Activated CD8-positive, alpha-beta T cell treated with anti-CD3 and anti-CD28 coated beads for 36 hours (primary cell): ENCODE measurements at regions not wholly inside any gene's neighbourhood (a gene's known extent, or its start where the extent isn't known, plus 50 kb on each side); places are given as distances from the start of the nearest gene placed in this dataset.

ENCODE experiments used
- ATAC-seq: fragments of 200-7000 bp; cut with Tn5 transposase; one replicate; pipeline ENCODE4 v1.10.0; 2021; ENCODE audit warnings: mild to moderate bottlenecking, moderate library complexity
- CTCF ChIA-PET: fragments of 350-600 bp; sonication (Branson Sonifier 250); formaldehyde crosslinking; loops from one replicate; lab custom pipeline; 2021; ENCODE audit warnings: antibody characterized with exemption; lab: Charles Lee
- POLR2A ChIA-PET: fragments of 350-600 bp; sonication (Branson Sonifier 250); formaldehyde crosslinking; loops from one replicate; lab custom pipeline; 2021; ENCODE audit warnings: antibody characterized with exemption; lab: Charles Lee
- DNase-seq: peaks from one replicate; pipeline ENCODE4 v3.0.0-alpha.2; 2020
- H3K27ac Mint-ChIP-seq: one replicate; pipeline ENCODE4 v1.8.0; 2021; ENCODE audit warnings: mild to moderate bottlenecking, mixed read lengths
- H3K27me3 Mint-ChIP-seq: one replicate; pipeline ENCODE4 v1.8.0; 2021; ENCODE audit warnings: mixed read lengths
- H3K36me3 Mint-ChIP-seq: one replicate; pipeline ENCODE4 v1.8.0; 2021; ENCODE audit warnings: low read depth, mixed read lengths
- H3K4me1 Mint-ChIP-seq: one replicate; pipeline ENCODE4 v1.8.0; 2021; ENCODE audit warnings: low read depth, mixed read lengths
- H3K4me3 Mint-ChIP-seq: one replicate; pipeline ENCODE4 v1.8.0; 2021; ENCODE audit warnings: mild to moderate bottlenecking, moderate library complexity, mixed read lengths
- H3K9me3 Mint-ChIP-seq: one replicate; pipeline ENCODE4 v1.8.0; 2021; ENCODE audit warnings: mixed read lengths
- intact Hi-C: fragments of 100-400 bp; cut with micrococcal nuclease; formaldehyde crosslinking; loops from one replicate; pipeline ENCODE4 v1.10.0; 2022
- TF ChIP-seq, protein P1 (sequence below): fragments of 200-600 bp; IDR thresholded peaks from one replicate; pipeline ENCODE4 v1.8.0; 2022; ENCODE audit warnings: antibody characterized with exemption, mild to moderate bottlenecking

DNA sequence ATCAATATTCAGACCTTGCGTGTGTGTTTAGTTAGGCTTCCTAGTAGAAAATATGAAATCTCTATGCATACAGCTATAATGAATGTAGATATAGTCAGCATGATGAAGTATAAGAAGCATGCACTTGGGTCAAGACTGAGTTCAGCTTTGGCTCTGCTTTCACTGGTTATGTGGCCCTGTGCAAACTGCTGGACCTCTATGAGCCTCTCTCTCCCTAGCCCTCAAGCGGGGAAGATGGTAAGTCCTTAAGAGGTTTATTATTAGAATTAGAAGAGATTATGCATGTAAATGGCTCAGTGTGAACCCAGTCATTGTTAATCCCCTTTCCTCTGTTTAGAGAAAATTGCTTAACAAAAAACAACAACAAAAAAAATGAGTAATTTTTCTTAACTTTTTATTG, 178.8 kb upstream of the NXPH2 start:
- ATAC-seq = no peak
- intact Hi-C loops = no loop called here
- DNase-seq = no peak
- H3K9me3 Mint-ChIP-seq = peaks cover 3% of the 10 kb centered on the region
- no peaks in the 10 kb centered on the region for H3K36me3 Mint-ChIP-seq
- ChIA-PET POLR2A (no interaction called here), CTCF (no interaction called here)
- H3K4me1 Mint-ChIP-seq = no peaks in the 10 kb centered on the region
- TF ChIP-seq, protein P1, sequence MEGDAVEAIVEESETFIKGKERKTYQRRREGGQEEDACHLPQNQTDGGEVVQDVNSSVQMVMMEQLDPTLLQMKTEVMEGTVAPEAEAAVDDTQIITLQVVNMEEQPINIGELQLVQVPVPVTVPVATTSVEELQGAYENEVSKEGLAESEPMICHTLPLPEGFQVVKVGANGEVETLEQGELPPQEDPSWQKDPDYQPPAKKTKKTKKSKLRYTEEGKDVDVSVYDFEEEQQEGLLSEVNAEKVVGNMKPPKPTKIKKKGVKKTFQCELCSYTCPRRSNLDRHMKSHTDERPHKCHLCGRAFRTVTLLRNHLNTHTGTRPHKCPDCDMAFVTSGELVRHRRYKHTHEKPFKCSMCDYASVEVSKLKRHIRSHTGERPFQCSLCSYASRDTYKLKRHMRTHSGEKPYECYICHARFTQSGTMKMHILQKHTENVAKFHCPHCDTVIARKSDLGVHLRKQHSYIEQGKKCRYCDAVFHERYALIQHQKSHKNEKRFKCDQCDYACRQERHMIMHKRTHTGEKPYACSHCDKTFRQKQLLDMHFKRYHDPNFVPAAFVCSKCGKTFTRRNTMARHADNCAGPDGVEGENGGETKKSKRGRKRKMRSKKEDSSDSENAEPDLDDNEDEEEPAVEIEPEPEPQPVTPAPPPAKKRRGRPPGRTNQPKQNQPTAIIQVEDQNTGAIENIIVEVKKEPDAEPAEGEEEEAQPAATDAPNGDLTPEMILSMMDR = no peak
- H3K27me3 Mint-ChIP-seq = no peaks in the 10 kb centered on the region
- H3K27ac Mint-ChIP-seq = no peak overlapping the region
- no peak overlapping the region for H3K4me3 Mint-ChIP-seq

DNA sequence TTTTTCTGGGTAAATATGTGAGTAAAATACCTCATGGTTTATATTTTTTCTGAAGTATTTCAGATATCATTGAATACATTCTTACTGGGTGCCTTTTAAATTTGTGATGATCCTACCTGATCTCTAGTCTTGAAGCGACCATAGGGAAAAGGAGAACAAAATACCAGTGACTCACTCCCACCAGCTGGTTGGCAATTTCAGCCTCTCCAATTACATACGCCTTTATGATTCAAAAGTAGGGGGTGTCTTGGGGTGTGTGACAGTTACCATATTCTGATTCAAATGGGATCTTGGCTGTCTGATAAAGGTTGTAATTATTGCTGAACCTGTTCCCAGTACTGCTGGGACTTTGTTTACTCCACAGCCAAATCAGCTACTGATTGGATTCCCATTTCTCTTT, 175.9 kb upstream of the NXPH2 start:
- TF ChIP-seq, protein P1 = no peak
- Mint-ChIP-seq H3K27ac (no peak overlapping the region), H3K9me3 (peaks cover 5% of the 10 kb centered on the region), H3K27me3 (no peaks in the 10 kb centered on the region), H3K4me3 (no peak overlapping the region), H3K36me3 (no peaks in the 10 kb centered on the region), H3K4me1 (no peaks in the 10 kb centered on the region)
- DNase-seq (no peak), ATAC-seq (no peak)
- CTCF ChIA-PET = no interaction called here
- POLR2A ChIA-PET = interaction anchor here (0.7 kb wide), 1 partner anchor 60 kb away, joined by 3 read pairs; no protein-coding TSS in a partner anchor
- intact Hi-C loops = no loop called here

DNA sequence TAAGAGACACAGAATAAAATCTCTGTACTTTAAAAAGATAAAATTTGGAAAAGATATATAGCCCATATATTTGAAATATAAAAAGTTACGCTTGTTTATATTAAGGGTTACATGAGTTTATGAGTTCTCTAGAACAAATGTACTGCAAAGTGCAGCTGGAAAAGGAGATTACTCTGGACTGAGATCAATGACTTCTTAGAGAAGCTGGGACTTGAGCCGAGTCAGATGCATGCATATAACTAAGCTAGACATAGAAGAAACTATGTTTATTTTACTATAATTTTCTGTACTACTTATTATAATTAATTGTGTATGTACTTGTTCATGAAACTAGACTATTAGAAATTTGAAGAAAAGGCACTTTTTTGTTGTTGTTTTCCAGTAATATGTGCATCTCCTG, 170.3 kb upstream of the NXPH2 start:
- TF ChIP-seq, protein P1 = no peak
- POLR2A ChIA-PET = no interaction called here
- Mint-ChIP-seq H3K9me3 (peaks cover 5% of the 10 kb centered on the region), H3K27ac (no peak overlapping the region), H3K27me3 (no peaks in the 10 kb centered on the region), H3K4me3 (no peak overlapping the region), H3K4me1 (no peaks in the 10 kb centered on the region), H3K36me3 (no peaks in the 10 kb centered on the region)
- intact Hi-C loops = no loop called here
- ATAC-seq = no peak
- CTCF ChIA-PET = no interaction called here
- no peak for DNase-seq

- TF ChIP-seq, protein P1 = no peak
- ChIA-PET CTCF (no interaction called here), POLR2A (no interaction called here)
- DNase-seq = no peak
- no peak for ATAC-seq
- Mint-ChIP-seq H3K27me3 (no peaks in the 10 kb centered on the region), H3K27ac (no peak overlapping the region), H3K36me3 (no peaks in the 10 kb centered on the region), H3K9me3 (peaks cover 5% of the 10 kb centered on the region), H3K4me3 (no peak overlapping the region), H3K4me1 (no peaks in the 10 kb centered on the region)
- intact Hi-C loops = no loop called here
These were observed 169.3 kb upstream of the NXPH2 start for GRCh38 chr2:138949517-138949916.

GRCh38 chr2:138948070-138948539, 167.9 kb upstream of the NXPH2 start:
- Mint-ChIP-seq H3K36me3 (no peaks in the 10 kb centered on the region), H3K27ac (no peak overlapping the region), H3K9me3 (peaks cover 5% of the 10 kb centered on the region), H3K27me3 (no peaks in the 10 kb centered on the region), H3K4me1 (no peaks in the 10 kb centered on the region), H3K4me3 (no peak overlapping the region)
- POLR2A ChIA-PET = no interaction called here
- ATAC-seq = no peak
- CTCF ChIA-PET = no interaction called here
- TF ChIP-seq, protein P1 = no peak
- intact Hi-C loops = no loop called here
- DNase-seq = no peak
